Fibroblast of skin of left biceps (primary cell): ENCODE measurements at regions not wholly inside any gene's neighbourhood (a gene's known extent, or its start where the extent isn't known, plus 50 kb on each side); places are given as distances from the start of the nearest gene placed in this dataset.
"Not testable (repeated sequence)": the region's sequence is repeated elsewhere in the genome, so short reads cannot be mapped to it uniquely, and the experiment has no call there.

ENCODE experiments used
- DNase-seq, 2 experiments: peaks; one replicate each; pipeline ENCODE4 v3.0.0-alpha.2; 2013; ENCODE audit warnings: low read depth in 2 of 2

DNA sequence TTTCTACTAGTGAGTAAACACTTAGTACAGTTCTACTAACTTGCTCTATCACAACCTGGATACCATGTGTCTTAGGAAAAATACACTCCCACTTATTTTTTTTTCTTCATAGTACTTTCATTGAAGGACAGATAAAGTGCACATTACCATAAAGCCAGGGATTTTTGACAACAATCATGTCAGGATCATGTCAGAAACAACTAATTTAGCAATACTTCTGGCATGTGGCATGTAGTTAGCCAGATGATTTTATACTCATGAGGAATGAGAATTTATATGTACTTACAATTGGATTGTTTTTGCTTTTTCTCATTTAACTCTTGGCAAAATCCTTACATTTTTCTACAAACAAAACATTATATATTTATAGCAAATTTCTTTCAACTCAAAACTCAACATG is 630.7 kb upstream of the GRM3 start:
- no peak for DNase-seq

GRCh38 chr7:86008898-86009297 is 634.8 kb upstream of the GRM3 start:
- no peak for DNase-seq

DNA sequence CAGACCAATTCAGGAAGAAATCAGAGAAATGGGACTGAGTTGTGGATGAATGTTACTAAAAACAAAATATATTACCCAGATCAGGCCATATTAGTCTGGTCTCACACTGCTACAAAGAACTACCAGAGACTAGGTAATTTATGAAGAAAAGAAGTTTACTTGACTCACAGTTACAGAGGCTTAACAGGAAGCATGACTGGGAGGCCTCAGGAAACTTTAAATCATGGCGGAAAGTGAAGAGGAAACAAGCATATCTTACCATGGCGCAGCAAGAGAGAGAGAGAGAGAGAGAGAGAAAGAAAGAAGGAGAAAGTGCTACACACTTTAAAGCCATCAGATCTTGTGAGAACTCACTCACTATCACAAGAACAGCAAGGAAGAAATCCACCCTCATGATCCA is 636.8 kb upstream of the GRM3 start:
- no peak for DNase-seq

DNA sequence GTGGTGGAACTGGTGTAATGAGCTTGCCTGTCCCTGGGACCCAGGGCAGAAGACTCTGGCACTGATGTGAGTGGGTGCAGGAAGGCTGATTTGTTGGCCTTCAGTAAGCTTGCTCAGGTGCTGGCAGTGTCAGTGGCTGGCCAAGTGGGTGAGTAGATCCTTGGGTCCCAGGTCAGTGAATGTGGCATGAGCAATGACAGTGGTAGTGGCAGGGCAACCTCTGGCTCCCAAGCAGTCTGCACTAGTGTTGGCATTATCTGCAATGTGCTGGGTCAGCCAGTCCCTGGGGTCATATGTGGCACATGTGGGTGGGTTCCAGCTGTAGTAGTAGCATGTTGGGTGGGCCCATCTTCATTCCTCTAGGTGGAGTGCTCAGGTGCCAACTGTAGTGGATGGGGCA is 640.9 kb upstream of the GRM3 start:
- no peak for DNase-seq

DNA sequence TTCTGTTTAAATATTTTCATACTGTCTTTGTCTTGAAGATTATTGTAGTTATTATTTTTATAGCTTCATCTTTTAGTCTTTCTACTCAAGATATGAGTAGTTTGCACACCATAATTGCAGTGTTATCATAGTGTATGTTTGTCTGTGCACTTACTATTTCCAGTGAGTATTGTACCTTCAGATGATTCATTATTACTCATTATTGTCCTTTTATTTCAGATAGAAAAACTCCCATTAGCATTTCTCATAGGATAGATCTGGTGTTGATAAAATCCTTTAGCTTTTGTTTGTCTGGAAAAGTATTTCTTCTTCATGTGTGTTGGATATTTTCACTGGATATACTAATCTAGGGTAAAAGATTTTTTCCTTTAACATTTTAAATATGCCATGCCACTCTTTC is 646.2 kb upstream of the GRM3 start:
- no peak for DNase-seq

DNA sequence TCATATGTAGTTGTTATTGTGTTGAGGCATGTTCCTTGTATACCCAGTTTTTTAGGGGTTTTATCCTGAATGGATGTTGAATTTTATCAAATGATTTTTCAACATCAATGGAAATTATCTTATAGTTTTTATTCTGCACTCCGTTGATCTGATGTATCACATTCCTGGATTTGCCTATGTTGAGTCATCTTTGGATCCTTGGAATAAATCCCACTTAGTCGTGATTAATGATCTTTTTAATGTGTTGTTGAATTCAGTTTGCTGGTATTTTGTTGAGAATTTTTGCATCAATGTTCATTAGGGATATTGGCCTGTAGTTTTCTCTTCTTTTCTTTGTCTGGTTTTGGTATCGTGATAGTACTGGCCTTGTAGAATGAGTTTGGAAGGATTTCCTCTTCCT is 648.6 kb upstream of the GRM3 start:
- DNase-seq = no peak

- DNase-seq = no peak
Measured at GRCh38 chr7:85980740-85981139, 663.0 kb upstream of the GRM3 start.

- DNase-seq = no peak
Measured at GRCh38 chr7:85974176-85974575, 669.5 kb upstream of the GRM3 start.

GRCh38 chr7:85972504-85973141 is 671.1 kb upstream of the GRM3 start:
- DNase-seq = no peak

- DNase-seq = no peak
Measured at GRCh38 chr7:85954961-85955360, 688.7 kb upstream of the GRM3 start.

- no peak for DNase-seq
Measured at GRCh38 chr7:85950871-85951270, 692.8 kb upstream of the GRM3 start.

GRCh38 chr7:85950418-85950817 is 693.3 kb upstream of the GRM3 start:
- no peak for DNase-seq

DNA sequence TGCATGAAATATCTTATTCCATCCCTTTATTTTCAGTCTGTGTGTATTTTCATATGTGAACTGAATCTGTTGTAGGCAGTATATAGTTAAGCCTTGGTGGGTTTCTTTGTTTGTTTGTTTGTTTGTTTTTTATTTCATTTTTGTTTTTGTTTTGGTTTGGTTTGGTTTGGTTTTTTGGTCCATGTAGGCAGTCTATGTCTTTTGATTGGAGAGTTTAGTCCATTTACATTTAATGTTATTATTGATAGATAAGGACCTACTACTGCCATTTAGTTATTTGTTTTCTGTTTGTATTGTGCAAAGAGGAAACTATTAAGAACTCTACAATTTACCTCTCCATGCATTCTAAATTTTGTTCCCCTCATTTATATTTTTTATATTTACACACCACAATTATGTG is 695.9 kb upstream of the GRM3 start:
- no peak for DNase-seq

DNA sequence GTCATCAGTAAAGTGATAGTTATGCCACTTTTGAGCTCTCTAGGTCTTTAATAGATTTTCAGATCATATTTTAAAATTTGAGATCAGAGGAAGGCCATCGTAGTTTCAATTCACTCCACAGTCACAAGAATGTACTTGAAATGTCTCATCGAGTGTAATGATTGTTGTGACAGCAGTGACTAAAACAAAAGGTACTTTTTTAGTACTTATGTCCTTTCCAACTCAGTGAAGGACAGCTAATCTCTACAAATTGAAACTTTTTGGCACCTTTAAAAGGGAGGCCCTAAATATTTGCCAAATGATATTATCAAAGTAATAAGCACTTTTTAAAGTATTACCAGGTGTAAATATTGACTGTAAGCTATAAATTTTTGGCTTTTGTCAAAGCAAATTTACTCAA is 702.9 kb upstream of the GRM3 start:
- no peak for DNase-seq

- DNase-seq = no peak
Measured at GRCh38 chr7:85931919-85932318, 711.8 kb upstream of the GRM3 start.

GRCh38 chr7:85928500-85928899 is 715.2 kb upstream of the GRM3 start:
- no peak for DNase-seq

- DNase-seq = no peak
Measured at GRCh38 chr7:85927226-85927625, 716.5 kb upstream of the GRM3 start.

DNA sequence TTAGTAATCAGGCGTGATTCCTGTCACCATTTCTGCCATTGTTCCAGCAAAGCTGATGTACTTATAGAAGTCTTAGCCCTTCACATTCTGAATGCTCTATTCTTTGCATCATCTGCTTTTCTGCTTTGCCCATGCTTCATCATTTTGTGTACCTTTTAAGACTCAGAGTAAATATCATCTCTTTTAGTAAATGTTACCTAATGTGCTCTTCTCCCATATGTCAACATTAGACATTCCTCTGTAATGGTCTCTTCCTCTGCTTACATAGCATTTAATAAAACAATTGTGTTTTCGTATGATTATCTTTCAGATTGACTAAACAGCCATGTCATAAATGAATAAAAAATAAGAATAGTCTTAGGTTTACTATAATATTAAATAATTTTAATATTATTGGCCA is 719.6 kb upstream of the GRM3 start:
- no peak for DNase-seq

GRCh38 chr7:85916016-85916415 is 727.7 kb upstream of the GRM3 start:
- no peak for DNase-seq

DNA sequence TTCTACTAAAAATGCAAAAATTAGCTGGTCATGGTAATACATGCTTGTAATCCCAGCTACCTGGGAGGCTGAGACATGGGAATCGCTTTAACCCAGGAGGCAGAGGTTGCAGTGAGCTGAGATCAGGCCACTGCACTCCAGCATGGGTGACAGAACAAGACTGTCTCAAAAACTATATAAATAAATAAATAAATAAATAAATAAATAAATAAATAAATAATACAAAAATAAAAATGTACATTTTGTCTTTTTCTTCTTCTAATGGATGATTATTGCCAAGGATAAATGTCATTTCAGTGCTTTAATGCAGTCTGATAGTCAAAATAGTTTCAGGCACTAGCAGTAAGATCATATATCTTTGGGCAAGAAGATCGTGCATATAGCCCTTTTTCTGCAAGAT is 727.6 kb upstream of the SEMA3D start:
- no peak for DNase-seq

- DNase-seq = no peak
Measured at GRCh38 chr7:85908051-85908450, 721.2 kb upstream of the SEMA3D start.

DNA sequence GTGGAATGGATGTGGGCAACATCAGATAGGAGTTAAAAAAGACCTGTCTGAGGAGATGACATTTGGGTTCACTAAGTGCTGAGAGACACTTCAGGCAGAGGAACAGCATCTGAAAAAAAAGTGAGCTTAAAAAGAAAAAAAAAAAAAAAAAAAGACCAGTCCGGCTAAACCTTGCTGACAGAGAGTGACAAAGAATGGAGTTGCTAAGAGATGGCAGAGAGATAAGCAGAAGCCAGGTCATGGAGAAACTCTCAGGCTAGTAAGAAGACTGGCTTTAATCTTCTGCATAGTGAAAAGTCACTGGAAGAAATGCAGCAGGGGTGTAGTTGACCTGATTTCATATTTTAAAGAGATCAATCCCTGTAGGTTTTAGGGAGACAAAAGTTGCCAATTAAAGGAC is 711.1 kb upstream of the SEMA3D start:
- no peak for DNase-seq

- no peak for DNase-seq
Measured at GRCh38 chr7:85896531-85896930, 709.7 kb upstream of the SEMA3D start.

- DNase-seq = no peak
Measured at GRCh38 chr7:85895835-85896234, 709.0 kb upstream of the SEMA3D start.

- not testable (repeated sequence) for DNase-seq
Measured at GRCh38 chr7:85891900-85892299, 705.0 kb upstream of the SEMA3D start.
